ENCODE measurements at regions not wholly inside any gene's neighbourhood (a gene's known extent, or its start where the extent isn't known, plus 50 kb on each side); places are given as distances from the start of the nearest gene placed in this dataset.
"Not testable (repeated sequence)": the region's sequence is repeated elsewhere in the genome, so short reads cannot be mapped to it uniquely, and the experiment has no call there.

GRCh38 chr14:25843481-25844470 is 754.1 kb downstream of the NOVA1 start:
- DNase-seq = no peak

GRCh38 chr14:25841226-25841625 is 756.6 kb downstream of the NOVA1 start:
- DNase-seq = no peak

GRCh38 chr14:25837551-25837965 is 760.3 kb downstream of the NOVA1 start:
- DNase-seq = no peak

GRCh38 chr14:25836636-25837035 is 761.2 kb downstream of the NOVA1 start:
- DNase-seq = peak; percentile 22

- DNase-seq = peak; percentile 60
Measured at GRCh38 chr14:25833341-25834126, 764.3 kb downstream of the NOVA1 start.

GRCh38 chr14:25832585-25832984 is 765.2 kb downstream of the NOVA1 start:
- no peak for DNase-seq

GRCh38 chr14:25828562-25828961 is 769.3 kb downstream of the NOVA1 start:
- no peak for DNase-seq

- no peak for DNase-seq
Measured at GRCh38 chr14:25826105-25826504, 771.7 kb downstream of the NOVA1 start.

- DNase-seq = no peak
Measured at GRCh38 chr14:25820368-25820767, 770.4 kb upstream of the STXBP6 start.

GRCh38 chr14:25814622-25815021 is 764.7 kb upstream of the STXBP6 start:
- DNase-seq = not testable (repeated sequence)

- no peak for DNase-seq
Measured at GRCh38 chr14:25803386-25804018, 753.6 kb upstream of the STXBP6 start.

GRCh38 chr14:25800841-25801240 is 750.9 kb upstream of the STXBP6 start:
- no peak for DNase-seq

GRCh38 chr14:25788252-25788651 is 738.3 kb upstream of the STXBP6 start:
- DNase-seq = no peak

- no peak for DNase-seq
Measured at GRCh38 chr14:25765909-25766308, 716.0 kb upstream of the STXBP6 start.

- DNase-seq = no peak
Measured at GRCh38 chr14:25759920-25760655, 710.1 kb upstream of the STXBP6 start.

GRCh38 chr14:25759256-25759655 is 709.3 kb upstream of the STXBP6 start:
- no peak for DNase-seq

GRCh38 chr14:25757364-25757763 is 707.4 kb upstream of the STXBP6 start:
- DNase-seq = no peak

GRCh38 chr14:25756876-25757275 is 706.9 kb upstream of the STXBP6 start:
- DNase-seq = no peak

GRCh38 chr14:25753130-25753529 is 703.2 kb upstream of the STXBP6 start:
- DNase-seq = no peak

- no peak for DNase-seq
Measured at GRCh38 chr14:25750436-25750835, 700.5 kb upstream of the STXBP6 start.
